Breast epithelium (tissue), 3 donors: ENCODE measurements at regions not wholly inside any gene's neighbourhood (a gene's known extent, or its start where the extent isn't known, plus 50 kb on each side); places are given as distances from the start of the nearest gene placed in this dataset.

Experiments
- CTCF ChIP-seq, 3 donors: fragments of 450-650 bp; IDR thresholded peaks; one replicate each; pipeline ENCODE4 v1.5.1; 2016 to 2017; ENCODE audit warnings: antibody characterized with exemption in 3 of 3, mild to moderate bottlenecking in 3 of 3, moderate library complexity in 3 of 3
- POLR2A ChIP-seq: fragments of 450-650 bp; IDR thresholded peaks from one replicate; pipeline ENCODE4 v1.6.1; 2016; ENCODE audit warnings: antibody characterized with exemption, mild to moderate bottlenecking, moderate library complexity

GRCh38 chr6:130296854-130297253, 69.0 kb upstream of the TMEM200A start:
- TF ChIP-seq CTCF (IDR thresholded peaks at IDR 0.05) (no peak), POLR2A (no peak)
